CD4-positive, CD25-positive, alpha-beta regulatory T cell (primary cell): ENCODE measurements at regions not wholly inside any gene's neighbourhood (a gene's known extent, or its start where the extent isn't known, plus 50 kb on each side); places are given as distances from the start of the nearest gene placed in this dataset.

ENCODE experiments used
- ATAC-seq, 2 donors: fragments of 150-1000 bp; cut with Tn5 transposase; one replicate each; pipeline ENCODE4 v1.10.0; 2021; ENCODE audit warnings: low read depth in 2 of 2, moderate number of reproducible peaks in 2 of 2, moderate library complexity in 1 of 2
- DNase-seq, 3 donors: peaks; one replicate each; pipeline versions ENCODE4 v3.0.0 to v3.0.0-alpha.2; 2012 to 2022; ENCODE audit warnings: mixed read lengths in 1 of 3
- H3K27ac ChIP-seq: one replicate; pipeline ENCODE4 v1.7.0; 2013; ENCODE audit warnings: mild to moderate bottlenecking, low read length; ENCODE audit not compliant: insufficient read depth, poor library complexity, severe bottlenecking
- H3K27me3 ChIP-seq: one replicate; pipeline ENCODE4 v1.7.0; 2013; ENCODE audit warnings: low read length; ENCODE audit not compliant: control insufficient read depth, insufficient read depth
- H3K36me3 ChIP-seq: one replicate; pipeline ENCODE4 v1.7.0; 2013; ENCODE audit warnings: mild to moderate bottlenecking, low read length, moderate library complexity; ENCODE audit not compliant: control insufficient read depth, insufficient read depth
- H3K4me1 ChIP-seq: 2 replicates; pipeline ENCODE4 v1.7.0; 2013; ENCODE audit warnings: mild to moderate bottlenecking, low read length; ENCODE audit not compliant: insufficient read depth, control insufficient read depth, poor library complexity, severe bottlenecking
- H3K4me3 ChIP-seq: one replicate; pipeline ENCODE4 v1.7.0; 2013; ENCODE audit warnings: low read depth, mild to moderate bottlenecking, low read length, moderate library complexity
- H3K9me3 ChIP-seq, 2 experiments: 1 replicate in 1 of 2; 2 replicates in 1 of 2; pipeline ENCODE4 v1.7.0; 2013; ENCODE audit warnings: low read length in 2 of 2, mild to moderate bottlenecking in 1 of 2, moderate library complexity in 1 of 2; ENCODE audit not compliant: control insufficient read depth in 2 of 2
- H3K27ac Mint-ChIP-seq, 3 donors: one replicate each; pipeline ENCODE4 v1.8.0; 2020 to 2022; ENCODE audit warnings: mild to moderate bottlenecking in 3 of 3, mixed read lengths in 3 of 3, moderate library complexity in 2 of 3
- H3K27me3 Mint-ChIP-seq: one replicate; pipeline ENCODE4 v1.8.0; 2022; ENCODE audit warnings: mild to moderate bottlenecking, mixed read lengths
- H3K36me3 Mint-ChIP-seq: one replicate; pipeline ENCODE4 v1.8.0; 2020; ENCODE audit warnings: mixed read lengths
- H3K4me1 Mint-ChIP-seq, 4 donors: one replicate each; pipeline ENCODE4 v1.8.0; 2020 to 2022; ENCODE audit warnings: mixed read lengths in 4 of 4, mild to moderate bottlenecking in 1 of 4
- H3K4me3 Mint-ChIP-seq, 4 donors: one replicate each; pipeline ENCODE4 v1.8.0; 2020 to 2022; ENCODE audit warnings: mild to moderate bottlenecking in 4 of 4, mixed read lengths in 4 of 4, moderate library complexity in 3 of 4
- H3K9me3 Mint-ChIP-seq, 7 donors: one replicate each; pipeline ENCODE4 v1.8.0; 2020 to 2022; ENCODE audit warnings: mixed read lengths in 7 of 7, mild to moderate bottlenecking in 3 of 7, moderate library complexity in 2 of 7

DNA sequence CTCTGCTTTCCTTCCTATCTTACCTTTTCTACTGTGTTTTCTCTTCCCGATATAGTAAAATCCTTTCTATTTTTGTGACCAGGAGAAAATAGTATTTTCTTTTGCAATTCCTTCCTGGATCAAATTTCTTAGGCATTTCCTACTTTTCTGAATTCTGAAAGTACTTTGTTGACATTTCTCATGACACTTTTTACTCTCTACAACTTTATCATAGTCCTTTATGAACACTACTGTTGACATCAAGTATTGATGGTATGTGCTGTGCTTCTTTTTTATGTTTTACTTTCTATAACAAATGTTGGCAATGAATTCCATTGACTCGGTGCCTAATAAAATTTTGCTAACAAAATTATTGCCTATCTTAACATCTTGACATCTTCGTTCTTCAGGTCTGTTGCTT lies 217.7 kb upstream of the TCF4 start:
- no peaks in the 10 kb centered on the region for H3K27me3 ChIP-seq
- no peaks in the 10 kb centered on the region for H3K9me3 ChIP-seq
- no peak for ATAC-seq
- no peaks in the 10 kb centered on the region for H3K4me1 ChIP-seq
- peaks cover 2 to 11% (median 7%) of the 10 kb centered on the region in 7 donors for H3K9me3 Mint-ChIP-seq
- no peak for DNase-seq
- no peak overlapping the region for H3K4me3 Mint-ChIP-seq
- no peaks in the 10 kb centered on the region for H3K4me1 Mint-ChIP-seq
- no peak overlapping the region for H3K27ac Mint-ChIP-seq
- no peak overlapping the region for H3K27ac ChIP-seq
- peaks cover 4% of the 10 kb centered on the region for H3K27me3 Mint-ChIP-seq
- no peaks in the 10 kb centered on the region for H3K36me3 ChIP-seq
- no peaks in the 10 kb centered on the region for H3K36me3 Mint-ChIP-seq
- H3K4me3 ChIP-seq: no peak overlapping the region

DNA sequence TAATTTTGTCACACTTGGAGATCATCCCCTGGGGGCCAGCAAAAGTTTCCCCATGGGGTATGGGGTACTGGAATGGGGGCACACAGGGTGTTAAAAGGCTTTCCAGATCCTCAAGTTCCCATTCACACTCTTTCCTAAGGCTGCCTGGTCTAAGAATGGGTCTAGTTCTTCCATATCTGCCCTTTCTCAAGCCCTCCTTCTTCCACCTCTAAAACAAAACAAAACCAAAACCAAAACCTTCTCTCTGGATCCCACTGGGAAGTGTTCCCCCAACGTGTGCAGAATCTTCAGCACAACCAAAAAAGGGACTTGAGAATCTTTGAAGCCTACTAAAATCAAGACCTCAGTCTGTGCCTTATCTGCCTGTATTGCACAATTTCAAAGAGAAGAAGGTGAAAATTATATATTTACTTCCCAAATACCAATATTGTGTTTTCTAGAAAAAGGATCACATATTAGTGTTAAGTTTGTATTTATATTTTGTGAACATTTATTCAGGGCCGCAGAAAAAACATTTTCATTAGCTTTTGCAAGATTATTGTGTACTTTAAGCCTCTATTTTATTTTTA lies 207.2 kb upstream of the TCF4 start:
- Histone ChIP-seq H3K4me3 (no peak overlapping the region), H3K9me3 (no peaks in the 10 kb centered on the region), H3K36me3 (no peaks in the 10 kb centered on the region), H3K27me3 (no peaks in the 10 kb centered on the region), H3K4me1 (no peaks in the 10 kb centered on the region), H3K27ac (no peak overlapping the region)
- Mint-ChIP-seq H3K4me3 (no peak overlapping the region), H3K27me3 (no peaks in the 10 kb centered on the region), H3K27ac (no peak overlapping the region), H3K9me3 (peaks cover 0 to 11% (median 4%) of the 10 kb centered on the region in 7 donors), H3K36me3 (no peaks in the 10 kb centered on the region), H3K4me1 (no peaks in the 10 kb centered on the region)
- DNase-seq: no peak
- ATAC-seq: no peak

DNA sequence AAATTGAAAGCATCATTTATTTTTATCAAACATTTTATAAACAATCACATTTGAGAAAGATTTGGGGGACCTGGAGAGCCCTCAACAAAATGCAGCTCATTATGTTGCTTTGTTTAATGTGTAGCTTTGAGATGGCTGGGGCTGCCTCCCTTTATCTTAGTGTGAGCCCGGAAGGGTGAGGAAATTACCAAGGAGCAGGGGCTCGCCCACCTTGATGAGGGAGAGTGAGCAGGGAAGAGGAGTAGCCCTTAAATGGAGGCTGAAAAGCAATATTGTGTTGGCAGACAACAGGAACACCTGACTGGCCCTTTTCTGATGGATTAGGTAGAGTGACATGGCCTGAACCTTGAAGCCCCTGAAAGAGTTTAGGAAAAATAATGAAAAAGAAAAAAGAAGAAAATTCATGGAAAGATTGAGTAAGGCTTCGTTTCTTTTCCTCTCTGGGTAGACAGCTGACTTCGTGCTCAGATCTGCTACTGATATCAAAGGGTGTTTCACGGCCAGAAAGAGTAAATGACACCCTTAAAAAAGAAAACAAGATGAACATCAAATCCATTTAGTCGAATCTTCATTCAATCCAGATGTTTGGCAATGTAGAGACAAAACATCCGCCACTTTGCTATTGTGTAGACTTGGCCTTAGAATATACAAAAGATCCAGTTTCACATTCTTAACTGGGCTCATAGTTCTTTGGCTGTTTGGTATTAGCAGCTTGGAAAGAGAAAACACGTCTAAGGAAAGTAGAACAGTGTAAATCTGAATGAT lies 206.5 kb upstream of the TCF4 start:
- H3K9me3 Mint-ChIP-seq: peaks cover 0 to 11% (median 4%) of the 10 kb centered on the region in 7 donors
- H3K36me3 Mint-ChIP-seq: no peaks in the 10 kb centered on the region

DNA sequence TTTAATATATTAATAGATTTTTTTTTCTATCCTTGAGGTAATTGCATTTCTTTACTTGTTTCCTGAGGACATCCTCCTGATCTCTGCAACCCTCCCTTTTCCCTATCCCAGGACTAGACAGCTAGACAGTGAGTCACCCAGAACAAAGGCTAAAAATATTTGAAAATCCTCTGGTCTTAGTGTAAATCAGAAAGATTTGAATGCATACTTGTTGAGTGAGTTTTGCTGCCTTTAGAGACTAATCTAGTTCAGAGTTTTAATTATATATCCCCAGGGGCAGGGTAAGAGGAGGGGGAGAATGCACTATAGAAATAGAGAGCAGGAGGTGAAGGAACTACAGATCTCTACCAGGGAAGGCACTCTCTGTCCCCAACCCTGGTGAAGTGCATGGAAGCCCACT lies 202.3 kb upstream of the TCF4 start:
- Histone ChIP-seq H3K9me3 (no peaks in the 10 kb centered on the region), H3K4me3 (no peak overlapping the region), H3K4me1 (no peaks in the 10 kb centered on the region), H3K27ac (no peak overlapping the region), H3K27me3 (no peaks in the 10 kb centered on the region), H3K36me3 (no peaks in the 10 kb centered on the region)
- Mint-ChIP-seq H3K36me3 (no peaks in the 10 kb centered on the region), H3K9me3 (peaks cover 0 to 9% (median 3%) of the 10 kb centered on the region in 7 donors), H3K27ac (no peak overlapping the region), H3K4me1 (no peaks in the 10 kb centered on the region), H3K4me3 (no peak overlapping the region), H3K27me3 (no peaks in the 10 kb centered on the region)
- DNase-seq: no peak
- ATAC-seq: no peak

More for the DNA sequence above, 206.5 kb upstream of the TCF4 start:
- no peaks in the 10 kb centered on the region for H3K36me3 ChIP-seq
- no peaks in the 10 kb centered on the region for H3K27me3 ChIP-seq
- no peak overlapping the region for H3K27ac Mint-ChIP-seq
- ATAC-seq (no peak), DNase-seq (no peak)
- H3K4me3 Mint-ChIP-seq: no peak overlapping the region
- no peaks in the 10 kb centered on the region for H3K4me1 Mint-ChIP-seq
- no peaks in the 10 kb centered on the region for H3K4me1 ChIP-seq
- H3K27ac ChIP-seq: no peak overlapping the region
- no peak overlapping the region for H3K4me3 ChIP-seq
- no peaks in the 10 kb centered on the region for H3K9me3 ChIP-seq
- H3K27me3 Mint-ChIP-seq: no peaks in the 10 kb centered on the region

DNA sequence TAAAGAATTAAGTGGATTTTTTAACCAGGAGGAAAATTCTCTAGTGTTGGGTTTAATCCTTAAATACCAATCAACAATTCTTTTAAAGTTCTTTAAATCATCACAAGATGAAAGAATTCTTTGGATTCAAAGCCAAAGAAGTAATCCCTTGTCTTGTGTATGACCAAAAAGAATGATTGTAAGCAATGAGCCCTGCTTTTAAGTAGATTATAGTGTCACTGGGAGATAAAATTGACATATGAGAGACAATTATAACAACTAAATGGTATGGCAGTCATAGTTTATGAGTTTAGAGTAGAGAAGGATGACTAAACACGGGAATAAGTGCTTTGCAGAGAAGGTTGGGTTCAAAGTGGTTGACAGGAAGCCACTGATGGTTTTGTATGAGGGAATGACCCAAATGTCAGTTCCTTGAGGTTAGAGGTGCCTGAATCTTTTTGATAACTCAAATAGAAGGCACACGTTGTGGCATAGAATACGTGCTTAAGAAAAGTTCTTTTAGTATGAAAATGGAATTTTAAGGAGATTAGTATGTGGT lies 199.6 kb upstream of the TCF4 start:
- H3K9me3 Mint-ChIP-seq: peaks cover 0 to 8% (median 6%) of the 10 kb centered on the region in 7 donors
- no peak overlapping the region for H3K4me3 Mint-ChIP-seq
- Histone ChIP-seq H3K9me3 (no peaks in the 10 kb centered on the region), H3K4me1 (no peaks in the 10 kb centered on the region), H3K36me3 (no peaks in the 10 kb centered on the region), H3K27ac (no peak overlapping the region), H3K4me3 (no peak overlapping the region), H3K27me3 (no peaks in the 10 kb centered on the region)
- peaks cover 5% of the 10 kb centered on the region for H3K27me3 Mint-ChIP-seq
- no peaks in the 10 kb centered on the region for H3K4me1 Mint-ChIP-seq
- DNase-seq (no peak), ATAC-seq (no peak)
- no peaks in the 10 kb centered on the region for H3K36me3 Mint-ChIP-seq
- H3K27ac Mint-ChIP-seq: no peak overlapping the region

DNA sequence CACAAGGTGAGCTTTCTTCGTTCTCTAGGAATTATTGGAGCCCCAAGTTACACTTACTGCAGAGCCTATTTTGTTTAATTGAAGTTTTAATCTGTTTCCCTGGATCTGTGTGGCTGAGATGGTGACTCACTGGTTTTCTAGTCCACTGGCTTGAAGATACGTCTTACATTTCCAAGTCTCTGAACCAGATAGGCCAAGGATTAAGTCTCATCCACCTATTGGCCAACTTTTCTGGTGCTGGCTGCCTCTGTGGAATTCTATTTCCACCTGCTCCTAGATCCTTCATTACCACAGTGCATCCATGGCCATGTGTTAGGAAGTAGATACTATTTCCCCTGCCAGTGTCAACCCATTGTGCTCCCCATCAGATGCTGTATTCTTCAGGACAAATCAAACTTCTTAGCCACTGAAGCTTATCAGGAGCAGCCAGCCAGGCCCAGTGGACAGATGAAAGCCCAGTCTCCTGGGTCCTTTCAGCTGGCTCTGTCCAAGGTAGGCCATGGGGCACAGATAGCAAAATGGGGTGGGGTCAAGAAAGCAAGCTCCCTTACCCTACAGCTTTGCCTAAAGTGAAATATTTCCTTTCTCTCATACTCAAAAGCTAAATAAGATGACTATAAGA lies 198.8 kb upstream of the TCF4 start:
- H3K4me3 ChIP-seq: no peak overlapping the region
- DNase-seq (no peak), ATAC-seq (no peak)
- H3K27me3 ChIP-seq: no peaks in the 10 kb centered on the region
- no peaks in the 10 kb centered on the region for H3K36me3 ChIP-seq
- Mint-ChIP-seq H3K36me3 (no peaks in the 10 kb centered on the region), H3K27ac (no peak overlapping the region), H3K27me3 (peaks cover 5% of the 10 kb centered on the region), H3K9me3 (peaks cover 0 to 9% (median 4%) of the 10 kb centered on the region in 7 donors), H3K4me1 (no peaks in the 10 kb centered on the region), H3K4me3 (no peak overlapping the region)
- H3K4me1 ChIP-seq: no peaks in the 10 kb centered on the region
- no peaks in the 10 kb centered on the region for H3K9me3 ChIP-seq
- no peak overlapping the region for H3K27ac ChIP-seq

DNA sequence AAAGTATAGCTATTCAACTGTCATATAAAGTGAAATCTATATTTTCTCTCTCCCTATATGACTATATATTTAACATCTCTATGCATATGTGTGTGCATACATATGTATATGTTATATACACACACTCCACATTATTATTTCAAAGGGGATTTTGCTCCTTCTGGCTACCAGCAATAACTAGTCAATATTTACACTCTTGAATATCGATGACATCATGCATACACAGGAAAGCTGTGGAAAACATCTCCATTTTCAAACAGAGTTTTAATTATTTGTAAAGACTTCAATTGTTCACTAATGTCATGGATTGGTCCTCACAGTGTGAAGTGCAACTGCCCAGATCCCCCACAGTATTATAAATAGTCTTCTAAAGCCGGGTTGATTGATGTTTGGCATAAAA lies 195.9 kb upstream of the TCF4 start:
- Mint-ChIP-seq H3K27me3 (peaks cover 19% of the 10 kb centered on the region), H3K27ac (no peak overlapping the region), H3K36me3 (peaks cover 8% of the 10 kb centered on the region), H3K4me1 (peaks cover 0 to under 1% (median 0%) of the 10 kb centered on the region in 4 donors), H3K4me3 (no peak overlapping the region), H3K9me3 (peaks cover 0 to 10% (median 3%) of the 10 kb centered on the region in 7 donors)
- H3K27me3 ChIP-seq: peaks cover 2% of the 10 kb centered on the region
- H3K27ac ChIP-seq: no peak overlapping the region
- no peak overlapping the region for H3K4me3 ChIP-seq
- no peaks in the 10 kb centered on the region for H3K9me3 ChIP-seq
- ATAC-seq: no peak
- no peak for DNase-seq
- no peaks in the 10 kb centered on the region for H3K36me3 ChIP-seq
- H3K4me1 ChIP-seq: no peaks in the 10 kb centered on the region
